SK-N-SH (cell line): ENCODE measurements at regions not wholly inside any gene's neighbourhood (a gene's known extent, or its start where the extent isn't known, plus 50 kb on each side); places are given as distances from the start of the nearest gene placed in this dataset.

Experiments used
- CTCF ChIP-seq: fragments of 200-600 bp; sonication (generic); IDR thresholded peaks from 2 replicates; pipeline ENCODE4 v1.6.1; 2017; ENCODE audit warnings: antibody characterized with exemption, mild to moderate bottlenecking, moderate library complexity
- ELF1 ChIP-seq: IDR thresholded peaks from 2 replicates; pipeline ENCODE4 v1.4.0; 2012
- EZH2phosphoT487 ChIP-seq: fragments of 200-600 bp; sonication (generic); IDR thresholded peaks from 2 replicates; pipeline ENCODE4 v1.6.1; 2017; ENCODE audit warnings: low read depth, mixed run types, mild to moderate bottlenecking, antibody characterized with exemption, moderate library complexity, borderline replicate concordance
- FOXJ3 ChIP-seq: sonication (generic); formaldehyde crosslinking; IDR thresholded peaks from 2 replicates; pipeline ENCODE4 v1.5.1; 2020; ENCODE audit warnings: mild to moderate bottlenecking, missing genetic modification reagents
- MEF2A ChIP-seq: IDR thresholded peaks from 2 replicates; pipeline ENCODE4 v1.4.0; 2012; ENCODE audit warnings: low read depth, borderline replicate concordance
- MXI1 ChIP-seq: IDR thresholded peaks from 2 replicates; pipeline ENCODE4 v1.6.1; 2012; ENCODE audit warnings: mild to moderate bottlenecking, low read depth, low read length, improper control_type of control experiment
- PBX3 ChIP-seq: IDR thresholded peaks from 2 replicates; pipeline ENCODE4; 2012
- POLR2AphosphoS5 ChIP-seq: IDR thresholded peaks from 2 replicates; pipeline ENCODE4 v1.6.1; 2012; ENCODE audit warnings: low read depth, low read length
- TAF1 ChIP-seq: IDR thresholded peaks from 2 replicates; pipeline ENCODE4 v1.6.1; 2012; ENCODE audit warnings: low read depth, mild to moderate bottlenecking, low read length, moderate library complexity, borderline replicate concordance
- TEAD4 ChIP-seq: IDR thresholded peaks from 2 replicates; pipeline ENCODE4 v1.4.0; 2012; ENCODE audit warnings: mild to moderate bottlenecking, borderline replicate concordance; ENCODE audit not compliant: insufficient read depth
- USF1 ChIP-seq: IDR thresholded peaks from 2 replicates; pipeline ENCODE4 v1.4.0; 2012; ENCODE audit warnings: low read depth, borderline replicate concordance
- USF2 ChIP-seq: fragments of 150-350 bp; IDR thresholded peaks from 2 replicates; pipeline ENCODE4 v1.6.1; 2017; ENCODE audit warnings: antibody characterized with exemption, low read length, low read depth, borderline replicate concordance

- TF ChIP-seq CTCF (no peak), POLR2AphosphoS5 (no peak), TAF1 (no peak), PBX3 (no peak), EZH2phosphoT487 (no peak), ELF1 (no peak), TEAD4 (no peak), MXI1 (no peak), USF2 (no peak), FOXJ3 (CRISPR knock-in tag) (no peak), USF1 (no peak), MEF2A (no peak)
These were observed 203.3 kb downstream of the BUB3 start for GRCh38 chr10:123357421-123357930.
